Natural killer cell (primary cell): ENCODE measurements at regions not wholly inside any gene's neighbourhood (a gene's known extent, or its start where the extent isn't known, plus 50 kb on each side); places are given as distances from the start of the nearest gene placed in this dataset.

Experiments used
- ATAC-seq, 3 donors: fragments of 150-1000 bp in 2 of 3; fragments of 200-7000 bp in 1 of 3; cut with Tn5 transposase; 1 replicate in 1 of 3; 2 replicates in 2 of 3; pipeline ENCODE4 v1.10.0; 2021; ENCODE audit warnings: mild to moderate bottlenecking in 2 of 3, moderate library complexity in 2 of 3
- DNase-seq, 2 donors: peaks; one replicate each; pipeline versions ENCODE4 v3.0.0 to v3.0.0-alpha.2; 2013 to 2021; ENCODE audit warnings: mixed read lengths in 1 of 2
- H3K27ac ChIP-seq: one replicate; pipeline ENCODE4 v1.5.1; 2013; ENCODE audit warnings: mild to moderate bottlenecking, low read length
- H3K27me3 ChIP-seq: one replicate; pipeline ENCODE4 v1.6.1; 2013; ENCODE audit warnings: low read length; ENCODE audit not compliant: control insufficient read depth, insufficient read depth
- H3K36me3 ChIP-seq: one replicate; pipeline ENCODE4 v1.6.1; 2013; ENCODE audit warnings: low read length; ENCODE audit not compliant: control insufficient read depth, insufficient read depth
- H3K4me1 ChIP-seq: one replicate; pipeline ENCODE4 v1.6.1; 2013; ENCODE audit warnings: low read length; ENCODE audit not compliant: control insufficient read depth, insufficient read depth
- H3K4me3 ChIP-seq: one replicate; pipeline ENCODE4 v1.5.1; 2013; ENCODE audit warnings: low read length
- H3K9me3 ChIP-seq: one replicate; pipeline ENCODE4 v1.6.1; 2013; ENCODE audit warnings: low read length; ENCODE audit not compliant: control insufficient read depth, insufficient read depth
- H3K27ac Mint-ChIP-seq, 2 donors: one replicate each; pipeline ENCODE4 v1.8.0; 2022; ENCODE audit warnings: mild to moderate bottlenecking in 2 of 2, mixed read lengths in 2 of 2, moderate library complexity in 1 of 2
- H3K27me3 Mint-ChIP-seq, 2 donors: one replicate each; pipeline ENCODE4 v1.8.0; 2022; ENCODE audit warnings: low read depth in 2 of 2, mixed read lengths in 2 of 2
- H3K36me3 Mint-ChIP-seq: one replicate; pipeline ENCODE4 v1.8.0; 2022; ENCODE audit warnings: mixed read lengths
- H3K4me1 Mint-ChIP-seq, 2 donors: one replicate each; pipeline ENCODE4 v1.8.0; 2022; ENCODE audit warnings: mixed read lengths in 2 of 2
- H3K4me3 Mint-ChIP-seq: one replicate; pipeline ENCODE4 v1.8.0; 2022; ENCODE audit warnings: mild to moderate bottlenecking, moderate library complexity, mixed read lengths
- H3K9me3 Mint-ChIP-seq, 2 donors: one replicate each; pipeline ENCODE4 v1.8.0; 2022; ENCODE audit warnings: mixed read lengths in 2 of 2
- WGBS: methylation state at CpG from one replicate; pipeline ENCODE4 v1.1.7; 2013; ENCODE audit warnings: missing lambda C conversion rate; ENCODE audit not compliant: insufficient coverage; 5-methylcytosine and 5-hydroxymethylcytosine counted together
- intact Hi-C: fragments of 100-400 bp; cut with micrococcal nuclease; formaldehyde crosslinking; loops from one replicate; pipeline ENCODE4 v1.14.2; 2022
- TF ChIP-seq, protein P1 (sequence below): fragments of 200-600 bp; IDR thresholded peaks from one replicate; pipeline ENCODE4 v1.8.0; 2022; ENCODE audit warnings: antibody characterized with exemption

DNA sequence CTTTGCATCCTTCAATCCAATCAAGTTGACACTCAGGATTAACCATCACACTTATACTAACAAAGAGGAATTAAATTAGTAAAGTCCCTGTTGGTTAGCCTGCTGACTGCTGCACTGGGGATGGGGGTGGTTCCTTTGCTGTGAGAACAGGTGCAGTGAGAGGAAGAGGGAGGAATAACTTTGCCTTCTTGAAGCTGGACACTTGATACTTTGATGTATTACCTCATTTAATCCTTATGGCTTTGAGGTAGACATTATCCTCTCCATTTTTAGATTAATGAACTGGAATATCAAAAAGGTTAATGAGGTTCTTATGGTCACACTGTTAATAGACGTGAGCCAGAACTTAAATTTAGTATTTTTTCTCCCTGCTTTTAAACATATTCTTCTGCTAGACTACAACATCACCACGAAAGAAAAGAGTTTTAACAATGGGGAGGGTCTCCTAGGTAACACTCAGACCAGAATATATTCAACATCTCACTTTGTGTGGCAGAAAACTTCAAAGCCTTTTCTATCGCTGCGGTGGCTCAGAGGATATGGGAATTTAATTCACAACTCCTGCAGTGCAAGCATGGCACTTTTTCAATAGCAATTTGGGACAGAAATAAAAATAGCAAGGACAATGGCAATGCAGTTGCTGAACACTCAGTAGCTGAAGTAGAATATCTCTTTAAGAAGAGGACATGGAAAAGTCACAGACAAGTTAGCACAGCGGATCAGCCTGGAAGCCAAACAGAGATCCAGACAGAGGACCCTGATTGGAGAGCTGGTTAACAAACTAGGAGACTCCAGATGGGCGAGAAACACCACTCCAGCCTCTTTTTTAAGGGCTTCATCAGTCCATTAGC, 68.8 kb upstream of the DNAH14 start:
- H3K9me3 Mint-ChIP-seq: no peaks in the 10 kb centered on the region
- no peak overlapping the region for H3K4me3 ChIP-seq

GRCh38 chr1:224861339-224861716, 68.1 kb upstream of the DNAH14 start:
- 92% methylated on average over 2 of the region's 4 CpGs for WGBS
- no peaks in the 10 kb centered on the region for H3K4me1 ChIP-seq
- H3K27ac Mint-ChIP-seq: no peak overlapping the region

More for the DNA sequence above, 68.8 kb upstream of the DNAH14 start:
- Histone ChIP-seq H3K27ac (no peak overlapping the region), H3K27me3 (no peaks in the 10 kb centered on the region), H3K36me3 (no peaks in the 10 kb centered on the region), H3K4me1 (no peaks in the 10 kb centered on the region), H3K9me3 (no peaks in the 10 kb centered on the region)
- H3K27me3 Mint-ChIP-seq: peaks cover 2 to 9% of the 10 kb centered on the region in 2 donors
- H3K36me3 Mint-ChIP-seq: peaks cover 2% of the 10 kb centered on the region
- DNase-seq: no peak
- no peak overlapping the region for H3K27ac Mint-ChIP-seq
- WGBS: 74% methylated on average over 5 of the region's 6 CpGs
- no peaks in the 10 kb centered on the region for H3K4me1 Mint-ChIP-seq
- ATAC-seq: no peak
- TF ChIP-seq, protein P1, sequence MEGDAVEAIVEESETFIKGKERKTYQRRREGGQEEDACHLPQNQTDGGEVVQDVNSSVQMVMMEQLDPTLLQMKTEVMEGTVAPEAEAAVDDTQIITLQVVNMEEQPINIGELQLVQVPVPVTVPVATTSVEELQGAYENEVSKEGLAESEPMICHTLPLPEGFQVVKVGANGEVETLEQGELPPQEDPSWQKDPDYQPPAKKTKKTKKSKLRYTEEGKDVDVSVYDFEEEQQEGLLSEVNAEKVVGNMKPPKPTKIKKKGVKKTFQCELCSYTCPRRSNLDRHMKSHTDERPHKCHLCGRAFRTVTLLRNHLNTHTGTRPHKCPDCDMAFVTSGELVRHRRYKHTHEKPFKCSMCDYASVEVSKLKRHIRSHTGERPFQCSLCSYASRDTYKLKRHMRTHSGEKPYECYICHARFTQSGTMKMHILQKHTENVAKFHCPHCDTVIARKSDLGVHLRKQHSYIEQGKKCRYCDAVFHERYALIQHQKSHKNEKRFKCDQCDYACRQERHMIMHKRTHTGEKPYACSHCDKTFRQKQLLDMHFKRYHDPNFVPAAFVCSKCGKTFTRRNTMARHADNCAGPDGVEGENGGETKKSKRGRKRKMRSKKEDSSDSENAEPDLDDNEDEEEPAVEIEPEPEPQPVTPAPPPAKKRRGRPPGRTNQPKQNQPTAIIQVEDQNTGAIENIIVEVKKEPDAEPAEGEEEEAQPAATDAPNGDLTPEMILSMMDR: no peak
- intact Hi-C loops: no loop called here
- H3K4me3 Mint-ChIP-seq: no peak overlapping the region

DNA sequence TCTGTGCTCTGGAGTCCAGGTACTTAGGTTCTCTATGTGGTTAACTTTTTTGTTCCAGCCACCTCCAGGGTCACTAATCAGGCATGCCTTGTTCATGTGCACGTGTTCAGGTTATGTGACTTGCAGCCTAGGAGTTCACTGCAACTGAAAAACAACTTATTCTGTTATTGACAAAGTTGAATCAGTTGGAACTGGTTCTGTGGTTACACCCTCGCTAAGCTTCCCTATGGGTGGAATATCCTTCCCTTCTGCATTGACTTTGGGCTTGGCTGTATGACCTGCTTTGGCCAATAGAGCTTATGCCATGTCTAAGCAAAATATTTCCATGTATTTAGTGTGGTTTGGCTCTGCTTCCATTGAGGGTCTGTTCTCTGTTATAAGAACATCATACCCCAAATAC, 66.0 kb upstream of the DNAH14 start:
- H3K4me1 ChIP-seq: no peaks in the 10 kb centered on the region
- no peaks in the 10 kb centered on the region for H3K9me3 Mint-ChIP-seq
- ATAC-seq: no peak
- peaks cover 2 to 9% of the 10 kb centered on the region in 2 donors for H3K27me3 Mint-ChIP-seq
- H3K4me1 Mint-ChIP-seq: no peaks in the 10 kb centered on the region
- TF ChIP-seq, protein P1: no peak
- no peak overlapping the region for H3K27ac ChIP-seq
- H3K4me3 Mint-ChIP-seq: no peak overlapping the region
- intact Hi-C loops: no loop called here
- H3K27me3 ChIP-seq: no peaks in the 10 kb centered on the region
- no peaks in the 10 kb centered on the region for H3K9me3 ChIP-seq
- WGBS: 82% methylated on average over 2 of the region's 2 CpGs
- no peak for DNase-seq
- no peak overlapping the region for H3K4me3 ChIP-seq
- H3K36me3 Mint-ChIP-seq: peaks cover 9% of the 10 kb centered on the region
- H3K27ac Mint-ChIP-seq: no peak overlapping the region
- H3K36me3 ChIP-seq: no peaks in the 10 kb centered on the region

More at GRCh38 chr1:224861339-224861716, 68.1 kb upstream of the DNAH14 start:
- Mint-ChIP-seq H3K9me3 (no peaks in the 10 kb centered on the region), H3K27me3 (peaks cover 2 to 9% of the 10 kb centered on the region in 2 donors), H3K4me3 (no peak overlapping the region), H3K4me1 (no peaks in the 10 kb centered on the region), H3K36me3 (peaks cover 8% of the 10 kb centered on the region)
- Histone ChIP-seq H3K27ac (no peak overlapping the region), H3K27me3 (no peaks in the 10 kb centered on the region), H3K36me3 (no peaks in the 10 kb centered on the region), H3K4me3 (no peak overlapping the region), H3K9me3 (no peaks in the 10 kb centered on the region)
- ATAC-seq (no peak), DNase-seq (no peak)
- TF ChIP-seq, protein P1: no peak
- intact Hi-C loops: no loop called here

DNA sequence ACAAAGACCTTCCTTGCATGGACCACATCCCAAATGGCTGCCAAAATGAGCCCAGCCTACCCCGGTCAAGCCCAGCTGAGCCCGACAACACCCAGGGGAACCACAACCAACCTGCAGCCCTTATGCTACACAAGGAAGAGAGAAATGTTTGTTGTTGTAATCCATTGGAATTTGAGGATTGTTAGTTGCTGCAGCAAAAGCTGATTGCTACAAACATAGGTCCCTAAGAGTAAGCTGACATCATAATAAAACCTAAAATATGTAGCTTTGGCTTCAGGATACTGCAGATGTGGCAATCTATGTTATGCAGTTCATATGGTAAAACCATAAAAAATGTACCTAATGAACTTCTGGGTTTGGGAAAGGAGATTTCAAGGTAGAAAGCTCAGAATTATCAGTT, 65.5 kb upstream of the DNAH14 start:
- Histone ChIP-seq H3K4me3 (no peak overlapping the region), H3K36me3 (no peaks in the 10 kb centered on the region), H3K27ac (no peak overlapping the region), H3K4me1 (no peaks in the 10 kb centered on the region), H3K9me3 (no peaks in the 10 kb centered on the region), H3K27me3 (no peaks in the 10 kb centered on the region)
- ATAC-seq (no peak), DNase-seq (no peak)
- Mint-ChIP-seq H3K4me1 (no peaks in the 10 kb centered on the region), H3K27ac (no peak overlapping the region), H3K36me3 (peaks cover 9% of the 10 kb centered on the region), H3K9me3 (no peaks in the 10 kb centered on the region), H3K27me3 (peaks cover 2 to 9% of the 10 kb centered on the region in 2 donors), H3K4me3 (no peak overlapping the region)
- intact Hi-C loops: no loop called here
- TF ChIP-seq, protein P1: no peak
- WGBS: 80% methylated on average over 1 of the region's 2 CpGs
